IMR-90 (cell line): ENCODE measurements at regions not wholly inside any gene's neighbourhood (a gene's known extent, or its start where the extent isn't known, plus 50 kb on each side); places are given as distances from the start of the nearest gene placed in this dataset.

Experiments used
- ATAC-seq: fragments of 200-7000 bp; cut with Tn5 transposase; 2 replicates; pipeline ENCODE4 v1.9.1; 2020; ENCODE audit warnings: low read depth, mild to moderate bottlenecking, moderate library complexity
- BruUV-seq: library from RNA; stranded (reverse); fragments of 400-500 nt; replicated peaks from 2 replicates; lab custom pipeline; 2021; lab: Mats Ljungman, UMichigan
- CTCF ChIA-PET: fragments of 300-600 bp; formaldehyde crosslinking; extraction: SDS; loops from one replicate; lab custom pipeline; 2021; ENCODE audit warnings: antibody characterized with exemption; lab: Yijun Ruan, JAX
- POLR2A ChIA-PET: fragments of 300-600 bp; sonication (Branson Sonifier 250); formaldehyde crosslinking; loops from one replicate; lab custom pipeline; 2022; ENCODE audit warnings: antibody characterized with exemption; ENCODE audit not compliant: unreplicated experiment; lab: Charles Lee
- DNase-seq: peaks from one replicate; pipeline ENCODE4 v3.0.0; 2013
- H2AFZ ChIP-seq: replicated peaks from 2 replicates; pipeline ENCODE3; 2013; ENCODE audit warnings: low read length, mild to moderate bottlenecking; ENCODE audit not compliant: poor library complexity
- H2AK5ac ChIP-seq: 2 replicates; pipeline ENCODE4 v1.6.1; 2013; ENCODE audit warnings: low read depth, low read length, inconsistent platforms
- H2AK9ac ChIP-seq: replicated peaks from 2 replicates; pipeline ENCODE3; 2013; ENCODE audit warnings: mild to moderate bottlenecking, low read depth, low read length, moderate library complexity; ENCODE audit not compliant: poor library complexity
- H2BK120ac ChIP-seq: 2 replicates; pipeline ENCODE4 v1.6.1; 2013; ENCODE audit warnings: low read depth, low read length, inconsistent platforms
- H2BK15ac ChIP-seq: 3 replicates; pipeline ENCODE4 v1.6.1; 2013; ENCODE audit warnings: low read depth, low read length, inconsistent platforms
- H2BK20ac ChIP-seq: 2 replicates; pipeline ENCODE4 v1.6.1; 2013; ENCODE audit warnings: low read depth, mild to moderate bottlenecking, inconsistent platforms, low read length, moderate library complexity
- H2BK5ac ChIP-seq: 2 replicates; pipeline ENCODE4 v1.6.1; 2013; ENCODE audit warnings: mild to moderate bottlenecking, low read depth, low read length, inconsistent platforms; ENCODE audit not compliant: poor library complexity, severe bottlenecking
- H3K14ac ChIP-seq: replicated peaks from 2 replicates; pipeline ENCODE4 v1.6.1; 2013; ENCODE audit warnings: low read depth, low read length, inconsistent platforms
- H3K18ac ChIP-seq: 2 replicates; pipeline ENCODE4 v1.6.1; 2013; ENCODE audit warnings: low read depth, low read length, control low read depth
- H3K23ac ChIP-seq: 2 replicates; pipeline ENCODE4 v1.6.1; 2013; ENCODE audit warnings: low read depth, low read length, inconsistent platforms
- H3K27ac ChIP-seq: 2 replicates; pipeline ENCODE4 v1.5.1; 2013; ENCODE audit warnings: mild to moderate bottlenecking, control low read depth, low read length; ENCODE audit not compliant: insufficient read depth
- H3K27me3 ChIP-seq: 2 replicates; pipeline ENCODE4 v1.6.1; 2013; ENCODE audit warnings: low read length; ENCODE audit not compliant: control insufficient read depth, insufficient read depth
- H3K36me3 ChIP-seq: 2 replicates; pipeline ENCODE4 v1.6.1; 2013; ENCODE audit warnings: low read length, mixed read lengths; ENCODE audit not compliant: control insufficient read depth, insufficient read depth
- H3K4ac ChIP-seq: 2 replicates; pipeline ENCODE4 v1.6.1; 2013; ENCODE audit warnings: low read depth, low read length, inconsistent platforms
- H3K4me1 ChIP-seq: 2 replicates; pipeline ENCODE4 v1.6.1; 2013; ENCODE audit warnings: low read length, mixed read lengths; ENCODE audit not compliant: control insufficient read depth, insufficient read depth
- H3K4me2 ChIP-seq: 2 replicates; pipeline ENCODE4 v1.6.1; 2013; ENCODE audit warnings: low read depth, mild to moderate bottlenecking, control low read depth, low read length, moderate library complexity
- H3K4me3 ChIP-seq: 2 replicates; pipeline ENCODE4 v1.5.1; 2013; ENCODE audit warnings: low read depth, mild to moderate bottlenecking, control low read depth, low read length, moderate library complexity; ENCODE audit not compliant: insufficient read depth
- H3K56ac ChIP-seq: 2 replicates; pipeline ENCODE4 v1.6.1; 2013; ENCODE audit warnings: low read length, inconsistent platforms; ENCODE audit not compliant: insufficient read depth; ENCODE audit errors: extremely low read depth
- H3K79me1 ChIP-seq, 2 experiments: 2 replicates each; pipeline ENCODE4 v1.6.1; 2013; ENCODE audit warnings: low read length in 2 of 2, inconsistent platforms in 1 of 2, low read depth in 1 of 2
- H3K9ac ChIP-seq: 2 replicates; pipeline ENCODE4 v1.6.1; 2013; ENCODE audit warnings: low read depth, low read length, control low read depth
- H3K9me1 ChIP-seq: 2 replicates; pipeline ENCODE4 v1.6.1; 2013; ENCODE audit warnings: low read length, inconsistent platforms; ENCODE audit not compliant: insufficient read depth
- H3K9me3 ChIP-seq: 2 replicates; pipeline ENCODE4 v1.6.1; 2013; ENCODE audit warnings: low read length; ENCODE audit not compliant: control insufficient read depth, insufficient read depth
- H4K20me1 ChIP-seq: 2 replicates; pipeline ENCODE4 v1.6.1; 2013; ENCODE audit warnings: low read length, inconsistent platforms; ENCODE audit not compliant: insufficient read depth
- H4K5ac ChIP-seq: 2 replicates; pipeline ENCODE4 v1.6.1; 2013; ENCODE audit warnings: mild to moderate bottlenecking, low read depth, low read length, control low read depth
- H4K8ac ChIP-seq, 2 experiments: 2 replicates each; pipeline ENCODE4 v1.6.1; 2013; ENCODE audit warnings: low read depth in 2 of 2, low read length in 2 of 2, control low read depth in 1 of 2, inconsistent platforms in 1 of 2
- H4K91ac ChIP-seq: 2 replicates; pipeline ENCODE4 v1.6.1; 2013; ENCODE audit warnings: low read depth, low read length, inconsistent platforms; ENCODE audit not compliant: insufficient read depth
- RAD21 ChIP-seq: IDR thresholded peaks from 2 replicates; pipeline ENCODE4 v1.6.1; 2012; ENCODE audit warnings: low read length, improper control_type of control experiment
- WGBS, 2 experiments: methylation state at CpG; one replicate each; pipeline versions ENCODE4 v1.1.5 to v1.1.7; 2013; ENCODE audit warnings: missing lambda C conversion rate in 2 of 2; ENCODE audit not compliant: insufficient read length in 1 of 2; ENCODE audit errors: extremely low coverage in 2 of 2; 5-methylcytosine and 5-hydroxymethylcytosine counted together
- dilution Hi-C: fragments of 300-500 bp; cut with HindIII; formaldehyde crosslinking; loops from one replicate; pipeline ENCODE4 v1.14.3; 2018; ENCODE audit warnings: low sequenced_read_pairs; ENCODE audit not compliant: unreplicated experiment
- in situ Hi-C: fragments of 300-500 bp; cut with MboI; formaldehyde crosslinking; loops from 3 replicates; pipeline ENCODE4 v1.14.3; 2019; ENCODE audit warnings: low sequenced_read_pairs, inconsistent platforms, mixed read lengths
- intact Hi-C: fragments of 100-400 bp; cut with micrococcal nuclease; formaldehyde crosslinking; loops from 2 replicates; pipeline ENCODE4 v1.10.0; 2022

- no peak overlapping the region for H2AK9ac ChIP-seq
- no peak overlapping the region for H2BK20ac ChIP-seq
- ATAC-seq (no peak), DNase-seq (no peak)
- H3K9me1 ChIP-seq = no peaks in the 10 kb centered on the region
- TF ChIP-seq RAD21 = no peak
- in situ Hi-C loops (no loop called here), dilution Hi-C loops (no loop called here), intact Hi-C loops (no loop called here)
- no peaks in the 10 kb centered on the region for H3K4me1 ChIP-seq
- WGBS, 2 experiments = no CpG with 5 or more reads among the region's 6 CpGs
- ChIA-PET POLR2A (no interaction called here), CTCF (no interaction called here)
- no peak overlapping the region for H3K4me3 ChIP-seq
- H4K8ac ChIP-seq = no peak overlapping the region
- no peaks in the 10 kb centered on the region for H4K20me1 ChIP-seq
- no peak overlapping the region for H4K5ac ChIP-seq
- no peak overlapping the region for H2BK15ac ChIP-seq
- H3K36me3 ChIP-seq = no peaks in the 10 kb centered on the region
- H3K18ac ChIP-seq = no peak overlapping the region
- H2AFZ ChIP-seq = no peak overlapping the region
- no peak overlapping the region for H3K56ac ChIP-seq
- no peak overlapping the region for H3K14ac ChIP-seq
- H3K4me2 ChIP-seq = no peak overlapping the region
- H3K79me1 ChIP-seq = no peaks in the 10 kb centered on the region
- peaks cover 12% of the 10 kb centered on the region for H3K9me3 ChIP-seq
- no peak overlapping the region for H2BK120ac ChIP-seq
- H3K9ac ChIP-seq = no peak overlapping the region
- no peak overlapping the region for H2AK5ac ChIP-seq
- no peak overlapping the region for H3K27ac ChIP-seq
- no peak overlapping the region for H3K23ac ChIP-seq
- no peak overlapping the region for H4K91ac ChIP-seq
- H3K27me3 ChIP-seq = no peaks in the 10 kb centered on the region
- H2BK5ac ChIP-seq = no peak overlapping the region
- H3K4ac ChIP-seq = no peak overlapping the region
- BruUV-seq = no TSS peak
These were observed 163.8 kb upstream of the MEX3C start for GRCh38 chr18:51361130-51361860.
